SH-SY5Y (cell line): ENCODE measurements at regions not wholly inside any gene's neighbourhood (a gene's known extent, or its start where the extent isn't known, plus 50 kb on each side); places are given as distances from the start of the nearest gene placed in this dataset.

ENCODE experiments used
- GATA2 ChIP-seq: IDR thresholded peaks from 2 replicates; pipeline ENCODE4 v1.6.1; 2011; ENCODE audit warnings: mild to moderate bottlenecking, low read depth, low read length
- GATA3 ChIP-seq: IDR thresholded peaks from 2 replicates; pipeline ENCODE4 v1.6.1; 2011; ENCODE audit warnings: low read depth, mild to moderate bottlenecking, low read length, moderate library complexity

GRCh38 chr18:67239826-67240225 lies 276.7 kb downstream of the DSEL start:
- no peak for TF ChIP-seq GATA3
- no peak for TF ChIP-seq GATA2
